ENCODE measurements at regions not wholly inside any gene's neighbourhood (a gene's known extent, or its start where the extent isn't known, plus 50 kb on each side); places are given as distances from the start of the nearest gene placed in this dataset.

DNA sequence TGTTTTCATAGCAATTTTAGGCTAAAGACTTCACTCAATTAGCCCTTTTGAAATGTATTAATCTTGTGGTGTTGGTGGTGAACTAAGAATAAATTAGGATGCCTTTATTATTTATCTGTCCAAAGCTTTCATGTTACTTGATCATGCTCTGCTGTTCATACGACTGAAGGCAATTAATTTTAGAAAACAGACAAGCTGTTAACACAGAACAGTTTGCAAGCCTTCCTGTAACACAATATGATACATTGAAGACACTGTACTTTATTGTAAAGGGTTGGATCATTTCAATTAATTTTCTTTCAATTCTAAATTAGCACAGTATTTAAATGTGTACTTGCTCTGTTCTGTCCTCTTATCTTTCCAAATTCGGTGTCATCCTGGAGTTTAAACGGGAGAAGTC is 794.3 kb upstream of the MIR17HG start:
- TF ChIP-seq, protein P1, sequence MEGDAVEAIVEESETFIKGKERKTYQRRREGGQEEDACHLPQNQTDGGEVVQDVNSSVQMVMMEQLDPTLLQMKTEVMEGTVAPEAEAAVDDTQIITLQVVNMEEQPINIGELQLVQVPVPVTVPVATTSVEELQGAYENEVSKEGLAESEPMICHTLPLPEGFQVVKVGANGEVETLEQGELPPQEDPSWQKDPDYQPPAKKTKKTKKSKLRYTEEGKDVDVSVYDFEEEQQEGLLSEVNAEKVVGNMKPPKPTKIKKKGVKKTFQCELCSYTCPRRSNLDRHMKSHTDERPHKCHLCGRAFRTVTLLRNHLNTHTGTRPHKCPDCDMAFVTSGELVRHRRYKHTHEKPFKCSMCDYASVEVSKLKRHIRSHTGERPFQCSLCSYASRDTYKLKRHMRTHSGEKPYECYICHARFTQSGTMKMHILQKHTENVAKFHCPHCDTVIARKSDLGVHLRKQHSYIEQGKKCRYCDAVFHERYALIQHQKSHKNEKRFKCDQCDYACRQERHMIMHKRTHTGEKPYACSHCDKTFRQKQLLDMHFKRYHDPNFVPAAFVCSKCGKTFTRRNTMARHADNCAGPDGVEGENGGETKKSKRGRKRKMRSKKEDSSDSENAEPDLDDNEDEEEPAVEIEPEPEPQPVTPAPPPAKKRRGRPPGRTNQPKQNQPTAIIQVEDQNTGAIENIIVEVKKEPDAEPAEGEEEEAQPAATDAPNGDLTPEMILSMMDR (IDR thresholded peaks at IDR 0.05) = no peak
- Mint-ChIP-seq H3K4me3 (no peak overlapping the region), H3K9me3 (peaks cover 9% of the 10 kb centered on the region), H3K27me3 (ENCODE audit: low read depth, poor library complexity) (no peaks in the 10 kb centered on the region), H3K4me1 (no peaks in the 10 kb centered on the region), H3K27ac (no peak overlapping the region), H3K36me3 (ENCODE audit: low read depth) (no peaks in the 10 kb centered on the region)
- no peak for DNase-seq

DNA sequence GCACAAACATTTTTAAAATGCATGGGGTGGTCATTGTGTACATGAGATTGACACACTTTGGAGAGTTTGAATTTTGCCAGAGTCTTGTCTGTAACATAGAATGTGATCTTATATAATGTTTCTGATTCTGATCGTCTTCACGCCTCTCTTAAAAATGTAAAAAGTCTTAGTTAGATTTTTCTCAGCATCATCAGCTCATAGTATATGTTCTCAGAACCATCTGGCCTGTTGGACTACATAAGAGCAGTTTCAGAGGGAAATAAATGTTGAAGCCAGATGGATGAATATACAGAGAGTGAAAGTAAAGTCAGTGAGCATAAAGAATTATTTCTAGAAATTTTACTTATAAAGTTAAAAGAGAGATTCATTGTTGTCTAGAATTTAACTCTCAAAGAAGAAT is 789.9 kb upstream of the MIR17HG start:
- H3K27ac Mint-ChIP-seq = no peak overlapping the region
- H3K4me1 Mint-ChIP-seq = peaks cover 4% of the 10 kb centered on the region
- no peak for DNase-seq
- TF ChIP-seq, protein P1 (IDR thresholded peaks at IDR 0.05) = no peak
- H3K27me3 Mint-ChIP-seq (ENCODE audit: low read depth, poor library complexity) = no peaks in the 10 kb centered on the region
- H3K36me3 Mint-ChIP-seq (ENCODE audit: low read depth) = no peaks in the 10 kb centered on the region
- H3K4me3 Mint-ChIP-seq = no peak overlapping the region
- H3K9me3 Mint-ChIP-seq = no peaks in the 10 kb centered on the region

DNA sequence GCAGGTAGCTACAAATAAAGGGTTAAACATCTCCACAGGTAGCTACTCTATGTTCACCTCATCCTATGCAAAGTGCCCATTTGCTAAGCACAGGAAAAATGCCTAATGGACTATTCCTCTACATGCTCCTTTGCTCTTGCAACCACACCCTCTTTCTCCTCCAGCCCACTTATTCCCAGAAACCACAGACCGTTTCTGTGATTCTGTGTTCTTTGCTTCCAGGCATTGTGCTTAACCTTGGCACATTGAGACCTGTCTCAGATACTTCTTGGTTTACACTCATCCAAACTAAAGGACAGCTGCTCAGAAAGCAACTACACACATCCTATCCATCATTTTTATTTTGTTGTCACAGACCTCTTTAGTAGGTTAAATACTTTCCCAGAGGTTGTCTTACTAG is 785.0 kb upstream of the MIR17HG start:
- DNase-seq = no peak
- H3K36me3 Mint-ChIP-seq (ENCODE audit: low read depth) = no peaks in the 10 kb centered on the region
- H3K27ac Mint-ChIP-seq = no peak overlapping the region
- H3K4me1 Mint-ChIP-seq = peaks cover 5% of the 10 kb centered on the region
- TF ChIP-seq, protein P1 (IDR thresholded peaks at IDR 0.05) = no peak
- no peak overlapping the region for H3K4me3 Mint-ChIP-seq
- no peaks in the 10 kb centered on the region for H3K27me3 Mint-ChIP-seq (ENCODE audit: low read depth, poor library complexity)
- H3K9me3 Mint-ChIP-seq = no peaks in the 10 kb centered on the region

DNA sequence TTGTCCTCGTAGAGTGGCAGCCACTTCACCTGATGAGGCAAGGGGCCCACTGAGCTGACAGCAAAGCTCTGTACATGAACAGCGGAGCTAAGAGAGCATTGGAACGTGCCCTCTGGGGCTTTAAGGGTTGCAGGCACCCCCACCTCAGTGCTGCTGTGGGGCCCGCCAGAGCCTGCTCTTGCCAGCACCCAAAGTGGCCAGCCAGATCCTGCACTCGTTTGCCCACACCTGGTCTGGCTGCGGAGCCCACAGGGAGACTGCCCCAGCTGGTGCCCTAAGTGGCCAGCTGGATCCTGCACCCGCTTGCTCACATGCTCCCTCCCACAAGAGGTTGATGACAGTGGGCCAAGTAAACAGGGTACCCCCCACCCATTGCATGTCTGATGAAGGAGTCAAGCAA is 783.4 kb upstream of the MIR17HG start:
- TF ChIP-seq, protein P1 (IDR thresholded peaks at IDR 0.05) = no peak
- Mint-ChIP-seq H3K27me3 (ENCODE audit: low read depth, poor library complexity) (no peaks in the 10 kb centered on the region), H3K9me3 (no peaks in the 10 kb centered on the region), H3K4me1 (peaks cover 5% of the 10 kb centered on the region), H3K27ac (no peak overlapping the region), H3K36me3 (ENCODE audit: low read depth) (no peaks in the 10 kb centered on the region), H3K4me3 (no peak overlapping the region)
- no peak for DNase-seq

DNA sequence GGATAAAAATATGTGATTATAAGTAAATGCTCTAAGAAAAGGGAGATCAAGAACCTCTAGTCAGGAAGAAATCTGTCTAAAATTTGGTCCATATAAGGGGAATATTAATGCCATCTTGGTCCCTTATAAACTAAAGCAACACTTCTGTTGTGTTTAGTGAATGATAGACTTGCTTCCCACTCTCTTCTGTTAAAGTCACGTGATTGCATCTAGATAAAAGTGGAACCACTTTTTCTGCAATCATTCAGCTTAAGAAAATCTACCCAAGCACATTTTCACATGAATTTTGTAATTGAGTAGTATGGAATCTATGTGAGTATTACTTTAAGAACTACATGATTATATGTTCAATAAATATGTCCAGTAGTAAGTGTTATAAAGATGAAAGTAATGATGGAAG is 782.9 kb upstream of the MIR17HG start:
- no peaks in the 10 kb centered on the region for H3K9me3 Mint-ChIP-seq
- H3K4me1 Mint-ChIP-seq = peaks cover 5% of the 10 kb centered on the region
- DNase-seq = no peak
- H3K36me3 Mint-ChIP-seq (ENCODE audit: low read depth) = no peaks in the 10 kb centered on the region
- H3K4me3 Mint-ChIP-seq = no peak overlapping the region
- TF ChIP-seq, protein P1 (IDR thresholded peaks at IDR 0.05) = no peak
- H3K27me3 Mint-ChIP-seq (ENCODE audit: low read depth, poor library complexity) = no peaks in the 10 kb centered on the region
- no peak overlapping the region for H3K27ac Mint-ChIP-seq

DNA sequence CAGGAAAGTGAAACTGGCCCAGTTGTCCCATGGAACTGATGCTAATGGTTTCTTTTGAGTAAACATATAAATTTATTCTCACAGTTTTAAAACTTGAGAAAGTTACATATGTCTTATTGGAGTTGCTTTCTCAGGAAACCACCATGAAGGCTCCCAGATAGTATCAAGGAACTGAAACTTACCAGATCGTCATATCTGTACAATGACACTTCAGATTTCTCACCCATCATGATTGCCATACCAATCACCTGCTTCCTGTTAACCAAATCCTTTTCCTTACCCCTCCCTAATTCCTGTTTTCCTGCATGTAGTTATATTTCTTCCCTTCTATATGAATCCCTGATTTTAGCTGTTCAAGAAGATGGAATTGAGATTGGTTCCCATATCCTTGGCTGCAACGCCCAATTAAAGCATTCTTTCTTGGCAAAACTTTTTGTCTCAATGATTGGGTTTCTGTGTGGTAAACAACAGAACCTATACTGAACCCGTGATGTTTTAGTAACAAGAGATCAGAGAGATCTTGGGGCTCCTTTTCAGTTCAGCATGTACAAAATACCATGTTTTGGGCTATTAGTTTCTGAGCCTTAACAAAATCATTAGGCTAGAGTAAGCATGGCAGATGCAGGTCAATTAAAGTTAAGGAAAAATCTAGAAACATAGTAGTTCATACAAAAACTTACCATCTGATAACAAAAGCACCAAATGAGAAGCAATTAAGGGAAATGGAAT is 781.3 kb upstream of the MIR17HG start:
- Mint-ChIP-seq H3K36me3 (ENCODE audit: low read depth) (no peaks in the 10 kb centered on the region), H3K4me1 (peaks cover 5% of the 10 kb centered on the region), H3K27ac (no peak overlapping the region), H3K9me3 (no peaks in the 10 kb centered on the region), H3K27me3 (ENCODE audit: low read depth, poor library complexity) (no peaks in the 10 kb centered on the region), H3K4me3 (no peak overlapping the region)
- no peak for DNase-seq
- TF ChIP-seq, protein P1 (IDR thresholded peaks at IDR 0.05) = no peak
